ENCODE measurements at regions not wholly inside any gene's neighbourhood (a gene's known extent, or its start where the extent isn't known, plus 50 kb on each side); places are given as distances from the start of the nearest gene placed in this dataset.

DNA sequence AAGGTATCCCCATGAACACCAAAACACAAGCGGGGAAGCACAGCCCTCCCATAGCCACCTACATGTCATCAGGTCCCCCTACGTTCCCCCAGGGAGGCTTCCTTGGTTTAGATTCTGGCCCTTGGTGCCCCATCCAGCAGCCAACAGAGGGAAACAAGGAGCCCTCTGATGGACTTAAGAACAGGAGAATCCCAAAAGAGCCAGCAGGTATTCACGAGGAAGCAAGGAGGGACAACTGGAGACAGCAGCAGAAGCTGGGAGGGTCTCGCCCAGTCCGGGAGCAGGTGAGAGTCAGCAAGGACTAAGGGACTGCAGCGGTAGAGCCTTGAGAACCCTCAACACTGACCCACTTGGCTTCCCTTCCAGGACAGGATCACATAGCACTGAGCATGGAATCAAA lies 58.4 kb upstream of the TOP1 start:
- Histone ChIP-seq H3K23ac (ENCODE audit: insufficient read length) (no peak overlapping the region), H3K27me3 (replicated peaks in 1 of 4; ENCODE audit: control insufficient read depth in 3 of 4, extremely low read depth in 1 of 4, insufficient read depth in 3 of 4, low read length in 3 of 4) (no peaks in the 10 kb centered on the region), H3K4me2 (ENCODE audit: insufficient read depth in 1 of 2, low read depth in 2 of 2, low read length in 2 of 2) (no peak overlapping the region), H3K23me2 (ENCODE audit: low read depth, low read length) (no peaks in the 10 kb centered on the region), H3K36me3 (ENCODE audit: control insufficient read depth in 2 of 4, insufficient read depth in 4 of 4, low read length in 3 of 4) (no peaks in the 10 kb centered on the region), H2BK120ac (replicated peaks; ENCODE audit: low read depth, low read length) (no peak overlapping the region), H2BK12ac (ENCODE audit: low read depth, low read length) (no peak overlapping the region), H2BK5ac (ENCODE audit: low read depth, low read length) (no peak overlapping the region), H3K18ac (ENCODE audit: extremely low read depth, low read length) (no peak overlapping the region), H3K4me3 (ENCODE audit: extremely low read depth in 1 of 4, insufficient read depth in 2 of 4, low read depth in 3 of 4, low read length in 4 of 4) (no peak overlapping the region), H3K27ac (ENCODE audit: low read depth, low read length) (no peak overlapping the region), H2AK5ac (ENCODE audit: low read depth, low read length) (no peak overlapping the region), H3K79me1 (ENCODE audit: low read depth, low read length) (no peaks in the 10 kb centered on the region), H3K9ac (replicated peaks in 1 of 4; ENCODE audit: extremely low read depth in 1 of 4, low read depth in 3 of 4, low read length in 3 of 4) (no peak overlapping the region), H3K4ac (replicated peaks; ENCODE audit: insufficient read length, low read depth, low read length) (no peak overlapping the region), H2BK15ac (ENCODE audit: low read length) (no peak overlapping the region), H2AFZ (ENCODE audit: low read length) (peak overlapping the region; percentile 58; the same call in 1 of the 2 replicates), H3K56ac (replicated peaks; ENCODE audit: insufficient read length, low read depth, low read length) (no peak overlapping the region), H3K14ac (ENCODE audit: insufficient read length) (no peak overlapping the region), H4K20me1 (replicated peaks in 1 of 2; ENCODE audit: control insufficient read depth in 1 of 2, insufficient read depth in 2 of 2, low read length in 2 of 2) (no peaks in the 10 kb centered on the region), H3K9me3 (ENCODE audit: insufficient read depth in 2 of 2, low read depth in 1 of 2, low read length in 1 of 2) (no peaks in the 10 kb centered on the region), H4K5ac (ENCODE audit: insufficient read length, low read depth, low read length) (no peak overlapping the region), H3K4me1 (replicated peaks in 1 of 4; ENCODE audit: control insufficient read depth in 3 of 4, insufficient read depth in 4 of 4, low read length in 3 of 4) (peaks cover 0 to 3% (median under 1%) of the 10 kb centered on the region in 4 experiments; a peak in 3 of 7 replicates), H3K79me2 (ENCODE audit: control insufficient read depth in 1 of 2, insufficient read depth in 2 of 2, low read length in 2 of 2) (no peaks in the 10 kb centered on the region), H2BK20ac (ENCODE audit: low read length) (no peak overlapping the region), H4K91ac (replicated peaks; ENCODE audit: insufficient read length, low read length) (no peak overlapping the region), H4K8ac (ENCODE audit: extremely low read depth, insufficient read depth, low read length) (no peak overlapping the region)
- POLR2A ChIA-PET (ENCODE audit: partially characterized antibody) = no interaction called here
- DNase-seq (ENCODE audit: low read depth in 1 of 2, low spot score in 2 of 2) (peak in 1 of 2 experiments; percentile 41), FAIRE-seq (no peak)
- WGBS, 2 experiments (ENCODE audit: extremely low coverage in 1 of 2, insufficient coverage in 1 of 2, insufficient read length in 1 of 2, insufficient replicate concordance in 2 of 2, low coverage in 1 of 2, low lambda C conversion rate in 2 of 2, missing lambda C conversion rate in 1 of 2) = 89% methylated on average over 6 of the region's 6 CpGs; no CpG with 5 or more reads in 1 of the 2 experiments
- TF ChIP-seq RXRA (IDR thresholded peaks at IDR 0.05; ENCODE audit: insufficient read depth, low read depth, low read length) = no peak
- TF ChIP-seq EZH2 (IDR thresholded peaks at IDR 0.05; ENCODE audit: low read depth, low read length, severe bottlenecking) = no peak
- TF ChIP-seq CBX8 (IDR thresholded peaks at IDR 0.05; ENCODE audit: borderline replicate concordance, low read depth, low read length) = no peak
- no peak for TF ChIP-seq YY1 (IDR thresholded peaks at IDR 0.05; ENCODE audit: low read depth, low read length)
- TF ChIP-seq CTBP2 (IDR thresholded peaks at IDR 0.05; ENCODE audit: borderline replicate concordance, insufficient read depth, insufficient read length, low read length) = no peak
- TF ChIP-seq, protein P1, sequence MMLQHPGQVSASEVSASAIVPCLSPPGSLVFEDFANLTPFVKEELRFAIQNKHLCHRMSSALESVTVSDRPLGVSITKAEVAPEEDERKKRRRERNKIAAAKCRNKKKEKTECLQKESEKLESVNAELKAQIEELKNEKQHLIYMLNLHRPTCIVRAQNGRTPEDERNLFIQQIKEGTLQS (IDR thresholded peaks at IDR 0.05; ENCODE audit: insufficient read depth, low read depth, low read length) = no peak
- no peak for TF ChIP-seq GABPA (IDR thresholded peaks at IDR 0.05; ENCODE audit: borderline replicate concordance, insufficient read depth, low read length)
- CTCF ChIA-PET (ENCODE audit: partially characterized antibody) = interaction anchor here (1.2 to 6.4 kb wide), 4 partner anchors 12 to 370 kb away, joined by 3 to 99 read pairs (median 19); partner anchors contain the start of gene LPIN3
